ENCODE measurements at regions not wholly inside any gene's neighbourhood (a gene's known extent, or its start where the extent isn't known, plus 50 kb on each side); places are given as distances from the start of the nearest gene placed in this dataset.

DNA sequence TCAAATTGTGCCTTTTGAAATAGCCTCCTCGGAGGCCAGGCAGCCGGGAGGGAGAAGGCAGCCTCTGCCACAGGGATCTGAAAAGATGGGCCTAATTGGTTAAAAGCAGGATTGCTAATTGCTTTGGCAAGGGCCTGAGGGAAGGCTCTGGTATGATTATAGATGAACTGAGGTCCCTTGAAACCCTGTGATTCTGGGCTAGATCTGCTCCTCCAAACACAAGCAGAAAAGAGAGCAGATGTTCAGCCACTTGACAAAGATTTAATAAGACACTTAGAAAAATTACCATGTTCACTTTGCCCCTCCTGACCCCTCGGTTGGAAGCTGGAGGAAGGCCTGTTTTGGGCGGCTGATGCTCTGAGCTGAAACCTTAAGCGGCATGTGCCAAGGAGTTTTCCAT is 209.5 kb upstream of the MPHOSPH6 start:
- no peak overlapping the region for H3K14ac ChIP-seq (replicated peaks; ENCODE audit: low read depth, low read length)
- no peaks in the 10 kb centered on the region for H3K36me3 ChIP-seq (ENCODE audit: control insufficient read depth, insufficient read depth, low read length)
- DNase-seq (no peak), ATAC-seq (ENCODE audit: low read depth) (no peak)
- no peaks in the 10 kb centered on the region for H3K4me1 ChIP-seq (ENCODE audit: control insufficient read depth, insufficient read depth, low read length)
- no peak overlapping the region for H2AK5ac ChIP-seq (ENCODE audit: low read depth, low read length)
- H4K5ac ChIP-seq (ENCODE audit: low read depth, low read length) = no peak overlapping the region
- H4K20me1 ChIP-seq (ENCODE audit: insufficient read depth, low read length) = no peaks in the 10 kb centered on the region
- no peak overlapping the region for H2BK5ac ChIP-seq (ENCODE audit: low read depth, low read length, poor library complexity, severe bottlenecking)
- no peak overlapping the region for H3K27ac ChIP-seq (ENCODE audit: insufficient read depth, low read length)
- no peak overlapping the region for H2AK9ac ChIP-seq (replicated peaks; ENCODE audit: low read depth, low read length, poor library complexity)
- TF ChIP-seq CHD1 (IDR thresholded peaks at IDR 0.05; ENCODE audit: low read depth, low read length) (no peak), RCOR1 (IDR thresholded peaks at IDR 0.05; ENCODE audit: insufficient replicate concordance, low read length) (no peak), MAZ (IDR thresholded peaks at IDR 0.05; ENCODE audit: borderline replicate concordance, low read depth, low read length) (no peak), FOS (IDR thresholded peaks at IDR 0.05; ENCODE audit: low read depth, low read length) (no peak)
- H3K56ac ChIP-seq (ENCODE audit: extremely low read depth, insufficient read depth, low read length) = no peak overlapping the region
- no peak overlapping the region for H3K4me3 ChIP-seq (ENCODE audit: insufficient read depth, low read depth, low read length)
- BruUV-seq (replicated peaks) = no TSS peak
- CTCF ChIA-PET = no interaction called here
- dilution Hi-C loops (cut with HindIII; ENCODE audit: low sequenced_read_pairs, unreplicated experiment) (no loop called here), intact Hi-C loops (cut with micrococcal nuclease) (no loop called here), in situ Hi-C loops (cut with MboI; ENCODE audit: low sequenced_read_pairs) (no loop called here)
- no peaks in the 10 kb centered on the region for H3K27me3 ChIP-seq (ENCODE audit: control insufficient read depth, insufficient read depth, low read length)
- H3K9ac ChIP-seq (ENCODE audit: low read depth, low read length) = no peak overlapping the region
- POLR2A ChIA-PET (ENCODE audit: unreplicated experiment) = no interaction called here
- H2BK20ac ChIP-seq (ENCODE audit: low read depth, low read length) = no peak overlapping the region
- no peak overlapping the region for H3K18ac ChIP-seq (ENCODE audit: low read depth, low read length)
- no peaks in the 10 kb centered on the region for H3K79me1 ChIP-seq (ENCODE audit: low read depth in 1 of 2, low read length in 2 of 2)
- H3K9me1 ChIP-seq (ENCODE audit: insufficient read depth, low read length) = no peaks in the 10 kb centered on the region
- H2BK120ac ChIP-seq (ENCODE audit: low read depth, low read length) = no peak overlapping the region
- no CpG with 5 or more reads among the region's 5 CpGs for WGBS, 2 experiments (ENCODE audit: extremely low coverage in 2 of 2, insufficient read length in 1 of 2)
- H2BK15ac ChIP-seq (ENCODE audit: low read depth, low read length) = no peak overlapping the region
- H3K4me2 ChIP-seq (ENCODE audit: low read depth, low read length) = no peak overlapping the region
- H3K4ac ChIP-seq (ENCODE audit: low read depth, low read length) = no peak overlapping the region
- no peak overlapping the region for H2AFZ ChIP-seq (replicated peaks; ENCODE audit: low read length, poor library complexity)
- H4K91ac ChIP-seq (ENCODE audit: insufficient read depth, low read depth, low read length) = no peak overlapping the region
- no peaks in the 10 kb centered on the region for H3K9me3 ChIP-seq (ENCODE audit: control insufficient read depth, insufficient read depth, low read length)
- H4K8ac ChIP-seq (ENCODE audit: low read depth in 2 of 2, low read length in 2 of 2) = no peak overlapping the region
- no peak overlapping the region for H3K23ac ChIP-seq (ENCODE audit: low read depth, low read length)
